ENCODE measurements at regions not wholly inside any gene's neighbourhood (a gene's known extent, or its start where the extent isn't known, plus 50 kb on each side); places are given as distances from the start of the nearest gene placed in this dataset.

DNA sequence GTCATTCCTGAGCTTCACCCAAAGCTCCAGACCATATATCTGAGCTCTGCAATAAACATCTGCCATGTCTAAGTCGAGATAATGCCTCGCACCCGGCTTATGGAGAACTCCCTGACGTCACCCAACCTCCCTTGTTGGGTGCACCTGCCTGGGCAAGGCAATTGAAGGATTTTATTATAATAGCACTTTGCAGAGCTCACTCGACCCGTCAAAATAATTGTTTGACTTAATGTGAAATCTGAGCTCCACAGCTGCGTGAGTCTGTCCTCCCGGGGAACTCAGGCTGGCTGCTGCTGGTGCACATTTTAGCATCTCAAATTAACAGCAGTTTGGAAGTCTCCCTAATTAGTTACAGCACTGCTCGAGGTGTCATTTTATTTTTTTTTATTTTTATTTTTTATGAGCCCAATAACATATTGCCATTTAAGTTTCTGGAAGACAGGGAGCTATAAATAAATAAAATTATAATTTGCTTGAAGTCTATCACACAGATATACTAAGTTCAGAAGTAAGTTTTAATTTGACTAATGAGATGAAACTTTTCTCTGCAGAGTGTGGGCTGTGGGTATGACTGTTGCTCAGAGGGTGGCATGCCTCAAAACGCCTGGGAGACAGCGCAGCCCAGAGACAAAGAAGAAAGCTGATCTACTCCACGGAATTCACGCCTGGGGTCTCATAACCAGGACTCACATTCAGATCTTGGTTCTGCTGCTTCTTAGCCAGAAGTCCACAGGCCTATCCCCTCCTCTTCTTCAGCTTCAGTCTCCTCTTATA lies 401.4 kb upstream of the C16orf82 start:
- H3K27me3 ChIP-seq (ENCODE audit: insufficient read depth, low read depth, severe bottlenecking): peaks cover 73% of the 10 kb centered on the region
- H3K27ac ChIP-seq: no peak overlapping the region
- no peaks in the 10 kb centered on the region for H3K36me3 ChIP-seq
- H3K9me3 ChIP-seq (ENCODE audit: severe bottlenecking): peaks cover 3% of the 10 kb centered on the region
- H3K4me3 ChIP-seq (ENCODE audit: low read depth, low read length): no peak overlapping the region
- no peak for TF ChIP-seq CTCF (IDR thresholded peaks at IDR 0.05; ENCODE audit: low read depth, low read length)
- DNase-seq: peak; percentile 42

DNA sequence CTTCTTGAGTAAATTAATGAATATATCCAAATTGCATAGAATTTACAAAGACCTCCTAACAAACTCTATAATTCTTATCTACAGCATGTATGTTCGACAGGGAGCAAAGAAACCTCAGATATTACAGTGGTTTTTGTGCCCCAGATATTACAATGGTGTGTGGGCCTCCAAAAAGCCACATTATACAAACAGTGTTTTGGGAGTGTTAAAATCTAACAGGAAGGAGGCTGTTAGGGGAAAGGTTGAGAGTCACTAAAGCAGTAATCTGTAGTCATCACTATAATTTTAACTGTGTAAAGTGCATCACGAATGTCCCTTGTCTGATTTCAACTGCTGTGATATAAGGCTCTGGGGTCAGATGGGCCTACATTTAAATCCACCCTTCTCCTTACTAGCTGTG lies 400.2 kb upstream of the C16orf82 start:
- Histone ChIP-seq H3K36me3 (no peaks in the 10 kb centered on the region), H3K4me3 (ENCODE audit: low read depth, low read length) (no peak overlapping the region), H3K27me3 (ENCODE audit: insufficient read depth, low read depth, severe bottlenecking) (peaks cover 75% of the 10 kb centered on the region), H3K27ac (no peak overlapping the region), H3K9me3 (ENCODE audit: severe bottlenecking) (peaks cover 3% of the 10 kb centered on the region)
- DNase-seq: no peak
- no peak for TF ChIP-seq CTCF (IDR thresholded peaks at IDR 0.05; ENCODE audit: low read depth, low read length)

- Histone ChIP-seq H3K36me3 (no peaks in the 10 kb centered on the region), H3K27me3 (ENCODE audit: insufficient read depth, low read depth, severe bottlenecking) (peaks cover 84% of the 10 kb centered on the region), H3K4me3 (ENCODE audit: low read depth, low read length) (no peak overlapping the region), H3K9me3 (ENCODE audit: severe bottlenecking) (peaks cover 3% of the 10 kb centered on the region), H3K27ac (no peak overlapping the region)
- DNase-seq: no peak
- no peak for TF ChIP-seq CTCF (IDR thresholded peaks at IDR 0.05; ENCODE audit: low read depth, low read length)
These were observed 399.4 kb upstream of the C16orf82 start for GRCh38 chr16:26667307-26667706.

- TF ChIP-seq CTCF (IDR thresholded peaks at IDR 0.05; ENCODE audit: low read depth, low read length): no peak
- DNase-seq: no peak
- peaks cover 3% of the 10 kb centered on the region for H3K9me3 ChIP-seq (ENCODE audit: severe bottlenecking)
- H3K4me3 ChIP-seq (ENCODE audit: low read depth, low read length): no peak overlapping the region
- no peaks in the 10 kb centered on the region for H3K36me3 ChIP-seq
- H3K27me3 ChIP-seq (ENCODE audit: insufficient read depth, low read depth, severe bottlenecking): peaks cover 83% of the 10 kb centered on the region
- no peak overlapping the region for H3K27ac ChIP-seq
These were observed 398.7 kb upstream of the C16orf82 start for GRCh38 chr16:26668026-26668425.

DNA sequence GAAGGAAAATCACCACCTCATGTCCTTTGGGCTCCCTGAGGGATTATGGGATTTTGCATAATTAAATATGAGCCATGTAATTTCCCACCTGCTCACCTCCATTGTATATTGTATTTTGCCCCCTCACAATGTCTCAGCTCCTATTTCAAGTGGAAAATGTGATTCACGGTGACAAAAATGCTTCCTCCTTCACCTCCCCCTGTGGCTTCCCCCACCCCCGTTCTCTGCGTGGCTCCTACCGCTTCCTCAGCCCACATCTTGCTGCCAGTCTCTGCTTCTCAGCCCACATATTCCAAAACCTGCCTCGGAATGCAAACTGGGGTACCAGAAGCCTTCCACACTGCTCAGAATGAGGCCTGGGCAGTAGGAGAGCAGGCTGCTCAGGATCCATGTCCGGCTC lies 394.5 kb upstream of the C16orf82 start:
- Histone ChIP-seq H3K27ac (no peak overlapping the region), H3K36me3 (no peaks in the 10 kb centered on the region), H3K27me3 (ENCODE audit: insufficient read depth, low read depth, severe bottlenecking) (peaks cover 88% of the 10 kb centered on the region), H3K4me3 (ENCODE audit: low read depth, low read length) (no peak overlapping the region), H3K9me3 (ENCODE audit: severe bottlenecking) (peaks cover 6% of the 10 kb centered on the region)
- no peak for DNase-seq
- TF ChIP-seq CTCF (IDR thresholded peaks at IDR 0.05; ENCODE audit: low read depth, low read length): no peak

DNA sequence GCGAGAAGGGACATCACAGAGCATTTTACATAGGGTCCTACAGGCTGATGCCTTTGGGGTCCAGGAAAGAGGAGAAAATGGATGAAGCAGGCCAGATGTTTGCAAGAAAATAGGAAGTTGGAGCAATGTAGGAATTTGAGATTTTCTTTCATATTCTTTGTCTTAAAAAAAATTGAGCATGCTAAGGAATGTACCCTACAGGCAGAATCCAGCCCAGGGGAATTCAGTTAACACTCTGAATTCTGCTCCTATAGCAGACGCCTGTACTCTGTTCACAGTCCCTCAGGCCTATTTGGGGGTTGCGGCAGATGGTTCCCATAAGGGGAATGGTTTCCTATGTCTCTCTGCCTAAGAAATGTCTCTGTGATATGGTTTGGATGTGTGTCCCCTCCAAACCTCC lies 393.7 kb upstream of the C16orf82 start:
- H3K9me3 ChIP-seq (ENCODE audit: severe bottlenecking): peaks cover 6% of the 10 kb centered on the region
- DNase-seq: no peak
- no peak overlapping the region for H3K27ac ChIP-seq
- H3K27me3 ChIP-seq (ENCODE audit: insufficient read depth, low read depth, severe bottlenecking): peaks cover 85% of the 10 kb centered on the region
- H3K4me3 ChIP-seq (ENCODE audit: low read depth, low read length): no peak overlapping the region
- TF ChIP-seq CTCF (IDR thresholded peaks at IDR 0.05; ENCODE audit: low read depth, low read length): no peak
- no peaks in the 10 kb centered on the region for H3K36me3 ChIP-seq

Data from WERI-Rb-1 (cell line).